ENCODE measurements at regions not wholly inside any gene's neighbourhood (a gene's known extent, or its start where the extent isn't known, plus 50 kb on each side); places are given as distances from the start of the nearest gene placed in this dataset.
"Not testable (repeated sequence)": the region's sequence is repeated elsewhere in the genome, so short reads cannot be mapped to it uniquely, and the experiment has no call there.

- H3K4me3 ChIP-seq (replicated peaks; ENCODE audit: low read depth, low read length): no peak overlapping the region
- no peak for DNase-seq (ENCODE audit: extremely low read depth, low read depth)
- no peak for TF ChIP-seq CTCF (IDR thresholded peaks at IDR 0.05; ENCODE audit: low read depth, low read length, missing control alignments)
Observed at GRCh38 chr2:83991992-83992391, 467.1 kb downstream of the SUCLG1 start.

DNA sequence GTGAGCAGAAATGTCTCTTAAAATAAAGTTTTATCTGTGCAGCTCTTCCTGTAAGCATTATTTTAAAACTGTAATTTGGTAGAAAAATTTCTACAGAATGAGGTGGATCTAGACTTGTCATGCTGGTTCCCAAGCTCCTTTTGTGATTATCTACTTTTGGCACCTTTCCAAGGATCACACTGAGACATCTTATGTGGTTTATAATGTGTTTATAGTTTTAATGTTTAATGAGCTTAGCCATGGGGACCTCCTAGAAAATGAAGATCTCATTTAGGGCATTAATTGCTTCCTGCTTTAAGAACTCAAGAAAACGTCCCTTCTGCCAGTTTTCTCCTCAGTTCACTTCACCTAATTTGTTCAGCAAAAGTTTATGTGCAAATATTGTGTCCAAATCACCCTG lies 468.4 kb downstream of the SUCLG1 start:
- TF ChIP-seq CTCF (IDR thresholded peaks at IDR 0.05; ENCODE audit: low read depth, low read length, missing control alignments): no peak
- no peak overlapping the region for H3K4me3 ChIP-seq (replicated peaks; ENCODE audit: low read depth, low read length)
- no peak for DNase-seq (ENCODE audit: extremely low read depth, low read depth)

- H3K4me3 ChIP-seq (replicated peaks; ENCODE audit: low read depth, low read length); DNase-seq (ENCODE audit: extremely low read depth, low read depth): not testable (repeated sequence)
Observed at GRCh38 chr2:83976628-83977027, 482.5 kb downstream of the SUCLG1 start.

GRCh38 chr2:83972128-83972527 lies 487.0 kb downstream of the SUCLG1 start:
- no peak for DNase-seq (ENCODE audit: extremely low read depth, low read depth)
- no peak overlapping the region for H3K4me3 ChIP-seq (replicated peaks; ENCODE audit: low read depth, low read length)
- no peak for TF ChIP-seq CTCF (IDR thresholded peaks at IDR 0.05; ENCODE audit: low read depth, low read length, missing control alignments)

GRCh38 chr2:83971547-83971946 lies 487.5 kb downstream of the SUCLG1 start:
- no peak overlapping the region for H3K4me3 ChIP-seq (replicated peaks; ENCODE audit: low read depth, low read length)
- no peak for TF ChIP-seq CTCF (IDR thresholded peaks at IDR 0.05; ENCODE audit: low read depth, low read length, missing control alignments)
- DNase-seq (ENCODE audit: extremely low read depth, low read depth): no peak

DNA sequence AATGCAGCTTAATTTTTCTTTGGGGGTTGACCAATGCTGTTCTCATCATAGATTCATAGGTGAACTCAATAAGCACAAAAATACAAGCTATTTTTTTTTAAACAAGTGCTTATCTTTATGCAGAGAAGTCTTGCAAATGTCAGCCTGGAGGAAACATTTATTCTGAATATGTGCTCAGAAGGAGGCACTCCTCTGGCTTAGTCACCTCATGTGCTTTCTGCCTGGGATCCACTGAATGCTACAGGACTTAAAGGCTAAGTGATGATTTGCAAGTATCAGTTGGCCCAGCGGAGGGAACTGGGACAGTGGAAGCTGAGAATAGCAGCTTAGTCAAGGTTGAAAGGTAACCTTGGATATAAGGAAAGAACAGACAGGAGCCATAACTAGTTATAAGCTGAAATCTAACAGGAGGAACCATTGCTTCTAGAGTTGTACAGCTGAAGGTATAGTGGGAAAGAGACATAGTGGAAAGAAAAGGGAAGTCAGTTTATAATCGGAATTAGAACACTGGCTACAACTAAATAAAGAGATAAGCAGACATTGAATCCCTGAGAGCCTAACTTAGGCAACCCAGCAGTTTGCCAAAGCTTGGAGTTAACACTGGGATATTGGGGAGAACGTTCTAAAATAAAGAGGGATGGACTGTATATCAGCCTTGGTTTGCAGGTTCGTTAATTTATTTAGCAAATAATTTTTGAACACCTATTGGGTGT lies 488.7 kb downstream of the SUCLG1 start:
- no peak for TF ChIP-seq CTCF (IDR thresholded peaks at IDR 0.05; ENCODE audit: low read depth, low read length, missing control alignments)
- H3K4me3 ChIP-seq (replicated peaks; ENCODE audit: low read depth, low read length): no peak overlapping the region
- DNase-seq (ENCODE audit: extremely low read depth, low read depth): no peak

DNA sequence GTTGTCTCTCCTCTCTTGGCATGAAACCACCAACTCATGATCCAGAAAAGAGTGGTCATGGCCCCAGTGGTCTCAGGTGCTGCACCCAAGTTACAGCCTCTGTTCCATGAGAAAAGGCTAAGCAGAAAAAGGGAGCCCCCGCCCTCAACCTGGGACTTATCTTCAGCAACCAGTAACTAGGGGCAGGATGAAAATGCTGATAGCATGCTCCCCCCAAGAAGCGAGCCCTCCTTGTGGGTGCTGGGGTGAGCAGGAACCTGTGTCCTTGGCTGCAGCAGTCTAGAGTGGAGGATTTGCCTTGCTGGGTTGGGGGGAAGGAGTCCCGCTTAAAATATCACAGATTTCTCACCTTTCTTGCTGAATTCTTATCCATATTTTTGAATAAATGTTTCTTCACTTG lies 490.0 kb downstream of the SUCLG1 start:
- H3K4me3 ChIP-seq (replicated peaks; ENCODE audit: low read depth, low read length): no peak overlapping the region
- TF ChIP-seq CTCF (IDR thresholded peaks at IDR 0.05; ENCODE audit: low read depth, low read length, missing control alignments): no peak
- no peak for DNase-seq (ENCODE audit: extremely low read depth, low read depth)
